ENCODE measurements at regions not wholly inside any gene's neighbourhood (a gene's known extent, or its start where the extent isn't known, plus 50 kb on each side); places are given as distances from the start of the nearest gene placed in this dataset.

DNA sequence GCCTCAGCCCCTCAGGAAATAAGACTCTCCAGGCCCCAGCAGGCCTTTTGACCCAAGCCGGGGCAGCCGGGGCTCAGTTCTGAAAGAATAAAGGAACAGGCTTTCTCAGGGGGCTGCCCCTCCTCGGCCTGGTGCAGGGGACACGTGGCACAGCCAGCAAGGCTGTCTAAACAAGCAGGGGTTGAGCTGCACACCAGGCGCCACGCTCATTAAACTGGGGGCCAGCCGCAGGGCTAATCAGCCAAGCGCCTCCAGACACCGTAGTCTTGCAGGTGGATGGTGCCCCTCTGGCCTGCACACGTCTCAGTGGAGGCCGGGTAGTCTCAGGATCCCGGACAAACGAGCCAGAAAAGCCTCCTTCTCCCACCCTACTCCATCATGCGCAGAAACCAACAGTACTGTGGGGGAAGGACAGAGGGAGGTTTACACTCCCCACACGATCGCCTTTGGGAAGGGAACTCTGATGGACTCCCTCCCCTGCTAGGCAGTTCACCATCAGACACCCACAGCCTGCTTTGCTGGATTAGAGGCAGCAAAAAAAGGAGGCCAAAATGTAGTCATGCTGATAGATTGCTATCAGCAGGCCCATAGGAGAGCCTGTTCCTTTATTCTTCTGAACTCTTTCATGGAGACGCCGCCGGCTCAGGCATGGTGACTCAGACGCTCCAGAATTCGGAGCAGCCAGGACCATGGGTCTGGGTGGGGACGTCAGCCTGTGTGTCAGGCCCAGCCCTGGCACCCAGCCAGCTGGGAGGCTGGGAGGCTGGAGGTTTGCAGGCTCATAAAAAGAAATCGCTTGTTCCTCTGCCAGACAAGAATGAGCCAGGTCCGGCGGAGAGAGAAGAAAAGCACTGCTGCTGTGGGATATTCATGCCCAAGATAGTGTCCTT, 342.4 kb downstream of the BCOR start:
- H3K27ac ChIP-seq = peak overlapping the region; percentile 58 to 80 (median 73)
- in situ Hi-C loops (cut with MboI; ENCODE audit: low pct_ligation_motif_present in 1 of 4, low pct_unique_long_range_greater_than_20kb in 1 of 4, low sequenced_read_pairs in 3 of 4) (no loop called here), intact Hi-C loops (cut with DNase I; ENCODE audit: low total_unique reads) (no loop called here)
- WGBS, 2 donors (ENCODE audit: low coverage in 1 of 2) = 65% methylated on average over 19 of the region's 25 CpGs; no CpG with 5 or more reads in 1 of the 2 donors
- peak; percentile 83 for DNase-seq
- no peaks in the 10 kb centered on the region for H3K27me3 ChIP-seq
- H3K36me3 ChIP-seq = no peaks in the 10 kb centered on the region
- H3K4me3 ChIP-seq = no peak overlapping the region
- peak in 2 of 3 donors; percentile 49 to 55 for TF ChIP-seq POLR2AphosphoS5 (IDR thresholded peaks at IDR 0.05)
- no peak for TF ChIP-seq POLR2A (IDR thresholded peaks at IDR 0.05)
- H3K9me3 ChIP-seq = no peaks in the 10 kb centered on the region
- H3K4me1 ChIP-seq = peaks cover 2 to 30% (median 7%) of the 10 kb centered on the region in 4 donors

DNA sequence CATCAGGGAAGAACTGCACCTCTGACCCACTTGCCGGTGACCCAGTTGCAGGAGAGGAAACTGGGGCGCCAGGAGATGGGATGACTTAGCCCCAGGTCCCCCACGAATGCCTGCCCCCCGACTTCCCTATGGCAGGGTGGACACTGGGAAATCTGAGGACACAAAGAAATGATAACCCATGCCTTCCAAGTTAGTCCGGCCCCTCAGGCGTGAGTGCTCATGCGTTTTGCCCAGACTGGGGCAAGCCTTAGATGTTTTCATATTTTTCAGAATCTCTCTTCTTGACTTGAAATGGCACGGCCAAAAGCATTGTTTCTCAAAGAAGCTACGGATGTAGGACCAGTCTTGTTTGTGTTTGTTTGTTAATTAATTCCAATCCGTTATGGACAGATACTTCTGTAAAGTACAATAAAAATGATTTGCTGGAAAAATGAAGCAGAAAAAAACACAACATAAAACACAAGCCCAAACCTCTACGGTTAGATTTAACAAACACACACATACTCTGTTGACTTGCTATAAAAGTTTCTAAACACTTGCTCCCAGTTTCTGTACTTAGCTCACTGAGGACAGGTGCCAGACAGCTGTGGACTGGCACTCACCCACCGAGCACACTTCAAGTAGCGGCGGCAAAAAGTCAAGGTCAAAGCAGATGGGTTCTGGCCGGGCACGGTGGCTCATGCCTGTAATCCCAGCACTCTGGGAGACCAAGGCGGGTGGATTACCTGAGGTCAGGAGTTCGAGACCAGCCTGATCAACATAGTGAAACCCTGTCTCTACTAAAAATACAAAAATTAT, 341.5 kb downstream of the BCOR start:
- peaks cover 2 to 32% (median 8%) of the 10 kb centered on the region in 4 donors for H3K4me1 ChIP-seq
- H3K27ac ChIP-seq = peak overlapping the region; percentile 43 to 80 (median 73)

DNA sequence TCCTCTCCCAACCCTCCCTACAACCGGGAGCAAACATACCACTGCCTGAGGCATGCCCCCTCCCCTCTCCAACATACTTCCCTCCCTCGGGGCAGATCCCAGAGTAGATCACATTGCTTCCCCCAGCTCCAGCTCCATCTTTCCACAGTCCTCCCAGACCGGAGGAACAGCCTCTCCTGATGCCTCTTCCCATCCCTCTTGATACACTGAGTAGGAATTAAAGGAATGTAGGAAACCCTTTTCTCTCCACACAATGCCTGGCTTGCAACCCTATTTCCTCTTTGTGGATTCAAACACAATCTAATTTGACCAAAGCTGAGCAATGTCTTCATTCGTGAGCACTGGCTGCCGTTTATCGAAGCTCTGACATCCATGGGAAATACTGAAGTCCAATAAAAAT, 339.8 kb downstream of the BCOR start:
- in situ Hi-C loops (cut with MboI; ENCODE audit: low pct_ligation_motif_present in 1 of 4, low pct_unique_long_range_greater_than_20kb in 1 of 4, low sequenced_read_pairs in 3 of 4) (no loop called here), intact Hi-C loops (cut with DNase I; ENCODE audit: low total_unique reads) (no loop called here)
- Histone ChIP-seq H3K36me3 (no peaks in the 10 kb centered on the region), H3K4me1 (peaks cover 2 to 32% (median 8%) of the 10 kb centered on the region in 4 donors), H3K9me3 (no peaks in the 10 kb centered on the region), H3K27ac (peak overlapping the region in 1 of 4 donors; percentile 12), H3K4me3 (no peak overlapping the region), H3K27me3 (no peaks in the 10 kb centered on the region)
- DNase-seq = no peak
- TF ChIP-seq POLR2A (IDR thresholded peaks at IDR 0.05) (no peak), POLR2AphosphoS5 (IDR thresholded peaks at IDR 0.05) (no peak), EP300 (IDR thresholded peaks at IDR 0.05; ENCODE audit: low read depth) (no peak)
- TF ChIP-seq, protein P1, sequence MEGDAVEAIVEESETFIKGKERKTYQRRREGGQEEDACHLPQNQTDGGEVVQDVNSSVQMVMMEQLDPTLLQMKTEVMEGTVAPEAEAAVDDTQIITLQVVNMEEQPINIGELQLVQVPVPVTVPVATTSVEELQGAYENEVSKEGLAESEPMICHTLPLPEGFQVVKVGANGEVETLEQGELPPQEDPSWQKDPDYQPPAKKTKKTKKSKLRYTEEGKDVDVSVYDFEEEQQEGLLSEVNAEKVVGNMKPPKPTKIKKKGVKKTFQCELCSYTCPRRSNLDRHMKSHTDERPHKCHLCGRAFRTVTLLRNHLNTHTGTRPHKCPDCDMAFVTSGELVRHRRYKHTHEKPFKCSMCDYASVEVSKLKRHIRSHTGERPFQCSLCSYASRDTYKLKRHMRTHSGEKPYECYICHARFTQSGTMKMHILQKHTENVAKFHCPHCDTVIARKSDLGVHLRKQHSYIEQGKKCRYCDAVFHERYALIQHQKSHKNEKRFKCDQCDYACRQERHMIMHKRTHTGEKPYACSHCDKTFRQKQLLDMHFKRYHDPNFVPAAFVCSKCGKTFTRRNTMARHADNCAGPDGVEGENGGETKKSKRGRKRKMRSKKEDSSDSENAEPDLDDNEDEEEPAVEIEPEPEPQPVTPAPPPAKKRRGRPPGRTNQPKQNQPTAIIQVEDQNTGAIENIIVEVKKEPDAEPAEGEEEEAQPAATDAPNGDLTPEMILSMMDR (IDR thresholded peaks at IDR 0.05) = no peak
- WGBS, 2 donors (ENCODE audit: low coverage in 1 of 2) = 70% methylated on average over 6 of the region's 6 CpGs; no CpG with 5 or more reads in 1 of the 2 donors

More for the DNA sequence above, 341.5 kb downstream of the BCOR start:
- Histone ChIP-seq H3K9me3 (no peaks in the 10 kb centered on the region), H3K36me3 (no peaks in the 10 kb centered on the region), H3K27me3 (no peaks in the 10 kb centered on the region), H3K4me3 (no peak overlapping the region)
- intact Hi-C loops (cut with DNase I; ENCODE audit: low total_unique reads) (no loop called here), in situ Hi-C loops (cut with MboI; ENCODE audit: low pct_ligation_motif_present in 1 of 4, low pct_unique_long_range_greater_than_20kb in 1 of 4, low sequenced_read_pairs in 3 of 4) (no loop called here)
- no peak for DNase-seq
- no peak for TF ChIP-seq POLR2AphosphoS5 (IDR thresholded peaks at IDR 0.05)
- no peak for TF ChIP-seq EP300 (IDR thresholded peaks at IDR 0.05; ENCODE audit: low read depth)
- TF ChIP-seq POLR2A (IDR thresholded peaks at IDR 0.05) = no peak
- TF ChIP-seq, protein P1 (IDR thresholded peaks at IDR 0.05) = no peak
- WGBS, 2 donors (ENCODE audit: low coverage in 1 of 2) = 52% methylated on average over 18 of the region's 18 CpGs; no CpG with 5 or more reads in 1 of the 2 donors

DNA sequence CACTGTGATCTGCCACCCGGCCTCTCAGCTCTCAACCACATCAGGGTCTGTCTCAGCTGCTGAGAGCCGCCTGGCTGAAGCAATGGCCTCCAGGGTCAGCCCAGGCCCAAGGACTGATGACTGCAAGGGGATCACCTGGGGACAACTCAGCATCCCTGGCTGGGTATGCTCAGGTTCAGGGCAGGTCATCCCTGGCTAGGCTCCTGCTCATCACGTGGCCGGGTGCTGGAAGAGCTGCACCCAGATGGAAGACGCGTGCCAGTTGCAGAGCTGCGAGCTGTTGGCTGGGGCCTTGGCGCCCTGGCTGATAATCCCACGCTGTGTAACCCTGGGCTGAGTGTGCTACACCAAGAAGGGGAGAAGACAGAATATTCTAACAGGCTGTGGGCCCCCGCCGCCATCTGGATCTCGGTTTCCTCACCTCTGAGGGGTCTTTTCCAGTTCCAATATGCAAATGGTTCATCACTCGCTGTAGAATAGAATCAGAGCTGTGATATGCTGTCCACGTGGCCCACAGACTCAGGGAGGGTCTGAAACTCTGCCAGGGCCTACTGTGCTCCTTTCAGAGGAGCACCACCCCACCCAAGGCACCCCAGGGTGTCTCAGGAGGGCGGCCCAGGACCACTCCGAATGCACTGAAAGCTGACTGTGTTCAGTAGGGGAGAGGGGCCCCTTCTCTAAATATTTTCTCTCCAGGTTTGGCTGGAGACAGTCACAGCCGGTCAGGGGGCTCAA, 338.8 kb downstream of the BCOR start:
- H3K9me3 ChIP-seq = no peaks in the 10 kb centered on the region
- no peaks in the 10 kb centered on the region for H3K27me3 ChIP-seq
- no peaks in the 10 kb centered on the region for H3K36me3 ChIP-seq
- TF ChIP-seq POLR2AphosphoS5 (IDR thresholded peaks at IDR 0.05) (no peak), POLR2A (IDR thresholded peaks at IDR 0.05) (no peak)
- intact Hi-C loops (cut with DNase I; ENCODE audit: low total_unique reads) (no loop called here), in situ Hi-C loops (cut with MboI; ENCODE audit: low pct_ligation_motif_present in 1 of 4, low pct_unique_long_range_greater_than_20kb in 1 of 4, low sequenced_read_pairs in 3 of 4) (no loop called here)
- peak overlapping the region; percentile 23 to 67 (median 62) for H3K27ac ChIP-seq
- WGBS, 2 donors (ENCODE audit: low coverage in 1 of 2) = 79% methylated on average over 11 of the region's 17 CpGs; no CpG with 5 or more reads in 1 of the 2 donors
- H3K4me3 ChIP-seq = no peak overlapping the region
- DNase-seq = no peak
- peaks cover 2 to 32% (median 8%) of the 10 kb centered on the region in 4 donors for H3K4me1 ChIP-seq

Measured in transverse colon (tissue), 4 donors.